HCT116 (cell line): ENCODE measurements at regions not wholly inside any gene's neighbourhood (a gene's known extent, or its start where the extent isn't known, plus 50 kb on each side); places are given as distances from the start of the nearest gene placed in this dataset.

Experiments used
- JUND ChIP-seq: IDR thresholded peaks from 2 replicates; pipeline ENCODE4 v1.6.1; 2012
- POLR2A ChIP-seq: IDR thresholded peaks from 2 replicates; pipeline ENCODE4 v1.7.0; 2011; ENCODE audit warnings: borderline replicate concordance; ENCODE audit not compliant: insufficient read depth, insufficient read length; ENCODE audit errors: extremely low read depth
- POLR2AphosphoS5 ChIP-seq: IDR thresholded peaks from 2 replicates; pipeline ENCODE4 v1.6.1; 2011; ENCODE audit warnings: mild to moderate bottlenecking, low read depth, low read length, moderate library complexity
- SRF ChIP-seq: IDR thresholded peaks from 2 replicates; pipeline ENCODE4 v1.6.1; 2012; ENCODE audit warnings: low read depth
- ZNF274 ChIP-seq: fragments of 200-500 bp; sonication (Bioruptor generic); IDR thresholded peaks from 2 replicates; pipeline ENCODE4 v1.6.1; 2014; ENCODE audit warnings: mild to moderate bottlenecking, low read depth, low read length, inconsistent platforms
- TF ChIP-seq, protein P1 (sequence below): IDR thresholded peaks from 2 replicates; pipeline ENCODE4 v1.6.1; 2012
- TF ChIP-seq, protein P2 (sequence below), 3 experiments: fragments of 200-600 bp in 1 of 3; sonication (generic) in 1 of 3; IDR thresholded peaks in 2 of 3; conservative IDR thresholded peaks in 1 of 3; 2 replicates each; pipeline ENCODE4 v1.5.1; 2012 to 2017; ENCODE audit warnings: low read depth in 2 of 3, low read length in 2 of 3, antibody characterized with exemption in 1 of 3, borderline replicate concordance in 1 of 3, control low read depth in 1 of 3, mild to moderate bottlenecking in 1 of 3, mixed read lengths in 1 of 3, mixed run types in 1 of 3, moderate library complexity in 1 of 3; ENCODE audit not compliant: insufficient read depth in 1 of 3

DNA sequence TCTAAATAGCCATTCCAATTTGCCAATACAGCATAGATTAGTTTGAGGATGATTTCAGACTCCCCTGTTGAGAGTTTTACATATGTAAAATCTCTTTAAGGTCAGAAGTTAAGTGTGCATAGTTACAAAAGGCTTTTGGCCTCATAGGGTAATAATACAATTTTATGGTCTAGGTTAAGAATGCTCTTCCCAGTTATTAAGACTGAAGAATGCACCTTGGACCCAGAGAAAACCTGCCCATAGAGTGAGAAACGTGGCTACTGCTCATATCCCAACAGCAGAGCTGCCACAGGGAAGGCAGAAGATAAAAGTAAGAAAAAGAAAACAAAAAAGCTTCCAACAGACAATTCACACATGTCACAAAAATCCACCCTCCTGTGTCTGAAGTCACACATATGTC lies 255.9 kb downstream of the LMO4 start:
- TF ChIP-seq POLR2A (no peak), SRF (no peak), POLR2AphosphoS5 (no peak), ZNF274 (no peak), JUND (no peak)
- TF ChIP-seq, protein P1, sequence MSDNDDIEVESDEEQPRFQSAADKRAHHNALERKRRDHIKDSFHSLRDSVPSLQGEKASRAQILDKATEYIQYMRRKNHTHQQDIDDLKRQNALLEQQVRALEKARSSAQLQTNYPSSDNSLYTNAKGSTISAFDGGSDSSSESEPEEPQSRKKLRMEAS, result no peak
- TF ChIP-seq, protein P2, sequence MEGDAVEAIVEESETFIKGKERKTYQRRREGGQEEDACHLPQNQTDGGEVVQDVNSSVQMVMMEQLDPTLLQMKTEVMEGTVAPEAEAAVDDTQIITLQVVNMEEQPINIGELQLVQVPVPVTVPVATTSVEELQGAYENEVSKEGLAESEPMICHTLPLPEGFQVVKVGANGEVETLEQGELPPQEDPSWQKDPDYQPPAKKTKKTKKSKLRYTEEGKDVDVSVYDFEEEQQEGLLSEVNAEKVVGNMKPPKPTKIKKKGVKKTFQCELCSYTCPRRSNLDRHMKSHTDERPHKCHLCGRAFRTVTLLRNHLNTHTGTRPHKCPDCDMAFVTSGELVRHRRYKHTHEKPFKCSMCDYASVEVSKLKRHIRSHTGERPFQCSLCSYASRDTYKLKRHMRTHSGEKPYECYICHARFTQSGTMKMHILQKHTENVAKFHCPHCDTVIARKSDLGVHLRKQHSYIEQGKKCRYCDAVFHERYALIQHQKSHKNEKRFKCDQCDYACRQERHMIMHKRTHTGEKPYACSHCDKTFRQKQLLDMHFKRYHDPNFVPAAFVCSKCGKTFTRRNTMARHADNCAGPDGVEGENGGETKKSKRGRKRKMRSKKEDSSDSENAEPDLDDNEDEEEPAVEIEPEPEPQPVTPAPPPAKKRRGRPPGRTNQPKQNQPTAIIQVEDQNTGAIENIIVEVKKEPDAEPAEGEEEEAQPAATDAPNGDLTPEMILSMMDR (IDR thresholded peaks at IDR 0.05 in 2 of 3, conservative IDR thresholded peaks at IDR 0.05 in 1 of 3; ENCODE audit: borderline replicate concordance in 1 of 3, insufficient read depth in 1 of 3, low read depth in 2 of 3, low read length in 2 of 3), result no peak
